Neuronal stem cell (in vitro differentiated cells): ENCODE measurements at regions not wholly inside any gene's neighbourhood (a gene's known extent, or its start where the extent isn't known, plus 50 kb on each side); places are given as distances from the start of the nearest gene placed in this dataset.

Source experiments
- DNase-seq: peaks from one replicate; pipeline ENCODE4 v3.0.0-alpha.2; 2013; ENCODE audit warnings: low spot score
- H2AFZ ChIP-seq: one replicate; pipeline ENCODE4 v1.6.1; 2013; ENCODE audit warnings: mild to moderate bottlenecking, low read length, inconsistent platforms
- H2AK5ac ChIP-seq: 2 replicates; pipeline ENCODE4 v1.6.1; 2013; ENCODE audit warnings: low read depth, mild to moderate bottlenecking, inconsistent platforms, low read length, moderate library complexity, mixed read lengths
- H2BK120ac ChIP-seq: 2 replicates; pipeline ENCODE4 v1.6.1; 2013; ENCODE audit warnings: low read depth, mild to moderate bottlenecking, inconsistent platforms, low read length, moderate library complexity, mixed read lengths
- H2BK12ac ChIP-seq: one replicate; pipeline ENCODE4 v1.6.1; 2013; ENCODE audit warnings: low read length, inconsistent platforms
- H2BK15ac ChIP-seq: 2 replicates; pipeline ENCODE4 v1.6.1; 2013; ENCODE audit warnings: mild to moderate bottlenecking, low read length, inconsistent platforms, mixed read lengths
- H2BK5ac ChIP-seq: one replicate; pipeline ENCODE4 v1.6.1; 2013; ENCODE audit warnings: inconsistent platforms, mild to moderate bottlenecking, low read length, moderate library complexity
- H3K14ac ChIP-seq: one replicate; pipeline ENCODE4 v1.6.1; 2013; ENCODE audit warnings: low read length, inconsistent platforms
- H3K18ac ChIP-seq: 2 replicates; pipeline ENCODE4 v1.6.1; 2013; ENCODE audit warnings: low read length, inconsistent platforms
- H3K23ac ChIP-seq: 2 replicates; pipeline ENCODE4 v1.6.1; 2013; ENCODE audit warnings: low read depth, mild to moderate bottlenecking, mixed read lengths, low read length, inconsistent platforms; ENCODE audit not compliant: poor library complexity
- H3K27ac ChIP-seq: replicated peaks from 3 replicates; pipeline ENCODE4 v1.5.1; 2013; ENCODE audit warnings: low read length, inconsistent platforms
- H3K27me3 ChIP-seq, 3 experiments: 2 replicates each; pipeline ENCODE4 v1.6.1; 2013; ENCODE audit warnings: low read length in 3 of 3, mild to moderate bottlenecking in 2 of 3, inconsistent platforms in 1 of 3, low read depth in 1 of 3, mixed read lengths in 1 of 3, moderate library complexity in 1 of 3; ENCODE audit not compliant: control insufficient read depth in 3 of 3, insufficient read depth in 3 of 3
- H3K36me3 ChIP-seq, 2 donors: replicated peaks in 1 of 2; 2 replicates each; pipeline ENCODE4 v1.6.1; 2013; ENCODE audit warnings: low read length in 2 of 2; ENCODE audit not compliant: control insufficient read depth in 2 of 2, insufficient read depth in 2 of 2
- H3K4ac ChIP-seq: 2 replicates; pipeline ENCODE4 v1.6.1; 2013; ENCODE audit warnings: inconsistent platforms, mild to moderate bottlenecking, low read length, moderate library complexity
- H3K4me1 ChIP-seq, 2 donors: 1 replicate in 1 of 2; 2 replicates in 1 of 2; pipeline ENCODE4 v1.6.1; 2013; ENCODE audit warnings: low read length in 2 of 2, low read depth in 1 of 2; ENCODE audit not compliant: control insufficient read depth in 2 of 2, insufficient read depth in 1 of 2
- H3K4me2 ChIP-seq: one replicate; pipeline ENCODE4 v1.6.1; 2013; ENCODE audit warnings: mild to moderate bottlenecking, low read length, inconsistent platforms; ENCODE audit not compliant: insufficient read depth, poor library complexity, severe bottlenecking
- H3K4me3 ChIP-seq, 2 donors: 2 replicates each; pipeline ENCODE4 v1.5.1; 2013; ENCODE audit warnings: low read length in 2 of 2, mild to moderate bottlenecking in 2 of 2, inconsistent platforms in 1 of 2, moderate library complexity in 1 of 2
- H3K79me1 ChIP-seq: one replicate; pipeline ENCODE4 v1.6.1; 2013; ENCODE audit warnings: low read depth, mild to moderate bottlenecking, inconsistent platforms, low read length, moderate library complexity
- H3K9ac ChIP-seq: one replicate; pipeline ENCODE4 v1.6.1; 2013; ENCODE audit warnings: mild to moderate bottlenecking, low read depth, low read length, inconsistent platforms; ENCODE audit not compliant: poor library complexity
- H3K9me3 ChIP-seq, 2 donors: replicated peaks in 1 of 2; 2 replicates each; pipeline versions ENCODE3 to v1.6.1; 2013; ENCODE audit warnings: low read length in 2 of 2, mild to moderate bottlenecking in 2 of 2, inconsistent platforms in 1 of 2, low read depth in 1 of 2, mixed read lengths in 1 of 2, moderate library complexity in 1 of 2; ENCODE audit not compliant: control insufficient read depth in 2 of 2, insufficient read depth in 1 of 2
- H4K8ac ChIP-seq: one replicate; pipeline ENCODE4 v1.6.1; 2013; ENCODE audit warnings: low read depth, mild to moderate bottlenecking, inconsistent platforms, low read length, moderate library complexity
- H4K91ac ChIP-seq: one replicate; pipeline ENCODE4 v1.6.1; 2013; ENCODE audit warnings: low read length, low read depth, mild to moderate bottlenecking, inconsistent platforms; ENCODE audit not compliant: poor library complexity
- WGBS, 2 donors: extraction: QIAGEN DNeasy Blood & Tissue Kit; methylation state at CpG; one replicate each; pipeline ENCODE4 v1.1.7; 2013; ENCODE audit warnings: missing lambda C conversion rate in 2 of 2, mixed read lengths in 1 of 2; ENCODE audit not compliant: insufficient read length in 2 of 2, insufficient replicate concordance in 1 of 2; ENCODE audit errors: extremely low coverage in 2 of 2; 5-methylcytosine and 5-hydroxymethylcytosine counted together

- Histone ChIP-seq H4K8ac (no peak overlapping the region), H3K36me3 (no peaks in the 10 kb centered on the region), H2AK5ac (no peak overlapping the region)
Measured at GRCh38 chr6:148652205-148652604, 94.6 kb upstream of the UST start.

GRCh38 chr6:148653138-148653776 lies 93.6 kb upstream of the UST start:
- H3K14ac ChIP-seq: no peak overlapping the region
- H2BK5ac ChIP-seq: no peak overlapping the region
- H3K79me1 ChIP-seq: no peaks in the 10 kb centered on the region
- H4K8ac ChIP-seq: no peak overlapping the region
- no peak overlapping the region for H2AFZ ChIP-seq
- H2BK15ac ChIP-seq: no peak overlapping the region
- H3K27me3 ChIP-seq: no peaks in the 10 kb centered on the region
- WGBS, 2 donors: 100% methylated on average over 1 of the region's 2 CpGs
- H2AK5ac ChIP-seq: no peak overlapping the region
- no peak overlapping the region for H2BK12ac ChIP-seq
- peak; percentile 37 for DNase-seq
- no peak overlapping the region for H3K18ac ChIP-seq
- no peak overlapping the region for H3K4me3 ChIP-seq
- no peak overlapping the region for H3K23ac ChIP-seq
- H2BK120ac ChIP-seq: no peak overlapping the region
- no peak overlapping the region for H3K27ac ChIP-seq
- no peaks in the 10 kb centered on the region for H3K36me3 ChIP-seq
- no peaks in the 10 kb centered on the region for H3K4me1 ChIP-seq
- H3K9me3 ChIP-seq: peaks cover 3 to 25% of the 10 kb centered on the region in 2 donors
- no peak overlapping the region for H4K91ac ChIP-seq
- H3K4me2 ChIP-seq: no peak overlapping the region
- no peak overlapping the region for H3K9ac ChIP-seq
- H3K4ac ChIP-seq: no peak overlapping the region

More at GRCh38 chr6:148652205-148652604, 94.6 kb upstream of the UST start:
- H4K91ac ChIP-seq: no peak overlapping the region
- no peak overlapping the region for H2BK5ac ChIP-seq
- H3K27ac ChIP-seq: no peak overlapping the region
- H3K79me1 ChIP-seq: no peaks in the 10 kb centered on the region
- no peak overlapping the region for H2AFZ ChIP-seq
- H2BK15ac ChIP-seq: no peak overlapping the region
- no peak overlapping the region for H3K14ac ChIP-seq
- DNase-seq: no peak
- H3K27me3 ChIP-seq: no peaks in the 10 kb centered on the region
- no peak overlapping the region for H3K9ac ChIP-seq
- no peak overlapping the region for H2BK120ac ChIP-seq
- no peak overlapping the region for H3K4ac ChIP-seq
- no peak overlapping the region for H3K4me2 ChIP-seq
- H3K23ac ChIP-seq: no peak overlapping the region
- H3K18ac ChIP-seq: no peak overlapping the region
- H3K4me3 ChIP-seq: no peak overlapping the region
- H2BK12ac ChIP-seq: no peak overlapping the region
- H3K4me1 ChIP-seq: no peaks in the 10 kb centered on the region
- peaks cover 6 to 25% of the 10 kb centered on the region in 2 donors for H3K9me3 ChIP-seq

GRCh38 chr6:148657048-148657447 lies 89.8 kb upstream of the UST start:
- no peak for DNase-seq
- no peak overlapping the region for H3K27ac ChIP-seq

GRCh38 chr6:148658681-148659430 lies 88.0 kb upstream of the UST start:
- H3K27ac ChIP-seq: no peak overlapping the region
- no peaks in the 10 kb centered on the region for H3K79me1 ChIP-seq
- H3K18ac ChIP-seq: no peak overlapping the region
- H3K14ac ChIP-seq: no peak overlapping the region
- no peak overlapping the region for H2BK5ac ChIP-seq
- no peak overlapping the region for H2AFZ ChIP-seq
- no peak overlapping the region for H2BK12ac ChIP-seq
- no peak overlapping the region for H4K8ac ChIP-seq
- no peak overlapping the region for H2BK120ac ChIP-seq
- H3K4me1 ChIP-seq: no peaks in the 10 kb centered on the region
- H4K91ac ChIP-seq: no peak overlapping the region
- no peak overlapping the region for H3K23ac ChIP-seq
- no peaks in the 10 kb centered on the region for H3K36me3 ChIP-seq
- WGBS, 2 donors: no CpG with 5 or more reads among the region's 2 CpGs
- no peak overlapping the region for H3K9ac ChIP-seq
- H2BK15ac ChIP-seq: no peak overlapping the region
- no peak overlapping the region for H3K4me3 ChIP-seq
- no peak overlapping the region for H3K4ac ChIP-seq
- H2AK5ac ChIP-seq: no peak overlapping the region
- no peak for DNase-seq
- H3K4me2 ChIP-seq: no peak overlapping the region
- H3K9me3 ChIP-seq: peaks cover 3 to 9% of the 10 kb centered on the region in 2 donors
- no peaks in the 10 kb centered on the region for H3K27me3 ChIP-seq

More at GRCh38 chr6:148657048-148657447, 89.8 kb upstream of the UST start:
- Histone ChIP-seq H2BK120ac (no peak overlapping the region), H2BK15ac (no peak overlapping the region), H3K9ac (no peak overlapping the region), H3K18ac (no peak overlapping the region), H2AK5ac (no peak overlapping the region), H3K4me1 (no peaks in the 10 kb centered on the region), H3K4me2 (no peak overlapping the region), H4K8ac (no peak overlapping the region), H3K27me3 (no peaks in the 10 kb centered on the region), H3K9me3 (peaks cover 3 to 25% of the 10 kb centered on the region in 2 donors), H3K4me3 (no peak overlapping the region), H3K14ac (no peak overlapping the region), H3K23ac (no peak overlapping the region), H2BK12ac (no peak overlapping the region), H3K36me3 (no peaks in the 10 kb centered on the region), H3K4ac (no peak overlapping the region), H2BK5ac (no peak overlapping the region), H3K79me1 (no peaks in the 10 kb centered on the region), H4K91ac (no peak overlapping the region), H2AFZ (no peak overlapping the region)
- no CpG with 5 or more reads among the region's 4 CpGs for WGBS, 2 donors
